HepG2 (cell line): ENCODE measurements at regions not wholly inside any gene's neighbourhood (a gene's known extent, or its start where the extent isn't known, plus 50 kb on each side); places are given as distances from the start of the nearest gene placed in this dataset.

Experiments used
- ATAC-seq: fragments of 200-7000 bp; cut with Tn5 transposase; 3 replicates; pipeline ENCODE4 v1.9.1; 2020; ENCODE audit warnings: mild to moderate bottlenecking, moderate library complexity
- BruUV-seq: library from RNA; stranded (reverse); fragments of 400-500 nt; replicated peaks from 2 replicates; lab custom pipeline; 2021; lab: Mats Ljungman, UMichigan
- CTCF ChIA-PET: fragments of 300-600 bp; formaldehyde crosslinking; extraction: SDS; loops from one replicate; lab custom pipeline; 2021; ENCODE audit warnings: low total read pairs, inconsistent platforms, low intra/inter-chr PET ratio; lab: Yijun Ruan, JAX
- POLR2A ChIA-PET: fragments of 350-600 bp; sonication (Branson Sonifier 250); formaldehyde crosslinking; loops from one replicate; lab custom pipeline; 2020; ENCODE audit warnings: antibody characterized with exemption, inconsistent platforms; lab: Yijun Ruan, JAX
- DNase-seq: peaks from one replicate; pipeline ENCODE4 v3.0.0-alpha.2; 2015; ENCODE audit warnings: low spot score
- FAIRE-seq: peaks from 3 replicates; lab custom pipeline; 2011; peaks lifted over from hg19 to GRCh38; lab: Jason Lieb, UNC
- H2AFZ ChIP-seq: one replicate; pipeline ENCODE4 v1.6.1; 2011; ENCODE audit warnings: low read length, inconsistent platforms
- H3K27ac ChIP-seq: fragments of 300-600 bp; 3 replicates; pipeline ENCODE4 v1.8.0; 2011; ENCODE audit warnings: mixed run types, mild to moderate bottlenecking, mixed read lengths, low read length, inconsistent platforms; ENCODE audit not compliant: insufficient read depth; ENCODE audit errors: extremely low read length
- H3K27me3 ChIP-seq, 2 experiments: fragments of 200-600 bp in 1 of 2; 2 replicates in 1 of 2; 3 replicates in 1 of 2; pipeline versions ENCODE4 v1.6.0 to v1.8.0; 2011; ENCODE audit warnings: low read length in 2 of 2, mild to moderate bottlenecking in 2 of 2, moderate library complexity in 2 of 2, inconsistent platforms in 1 of 2; ENCODE audit not compliant: insufficient read depth in 2 of 2, control insufficient read depth in 1 of 2
- H3K36me3 ChIP-seq, 2 experiments: fragments of 200-600 bp in 1 of 2; replicated peaks in 1 of 2; 2 replicates in 1 of 2; 3 replicates in 1 of 2; pipeline versions ENCODE4 v1.5.1 to v1.8.0; 2011; ENCODE audit warnings: low read length in 2 of 2, inconsistent platforms in 1 of 2; ENCODE audit not compliant: insufficient read depth in 2 of 2, control insufficient read depth in 1 of 2
- H3K4me1 ChIP-seq: 2 replicates; pipeline ENCODE4 v1.5.1; 2012; ENCODE audit warnings: low read length, inconsistent platforms; ENCODE audit not compliant: insufficient read depth
- H3K4me2 ChIP-seq: 2 replicates; pipeline ENCODE4 v1.6.0; 2011; ENCODE audit warnings: low read depth, low read length, inconsistent platforms
- H3K4me3 ChIP-seq, 3 experiments: fragments of 200-600 bp in 1 of 3; sonication (generic), shearing (Covaris generic) in 1 of 3; replicated peaks in 1 of 3; 2 replicates each; pipeline ENCODE4 v1.5.1; 2011 to 2016; ENCODE audit warnings: low read length in 3 of 3, inconsistent platforms in 2 of 3, low read depth in 2 of 3, mild to moderate bottlenecking in 2 of 3, control low read depth in 1 of 3, mixed read lengths in 1 of 3; ENCODE audit not compliant: insufficient read depth in 1 of 3
- H3K79me2 ChIP-seq: one replicate; pipeline ENCODE4 v1.6.1; 2011; ENCODE audit warnings: low read length, inconsistent platforms; ENCODE audit not compliant: insufficient read depth
- H3K9ac ChIP-seq: 2 replicates; pipeline ENCODE4 v1.6.0; 2011; ENCODE audit warnings: mild to moderate bottlenecking, low read depth, low read length, inconsistent platforms; ENCODE audit not compliant: insufficient read depth
- H3K9me3 ChIP-seq: 2 replicates; pipeline ENCODE4 v1.5.1; 2012; ENCODE audit warnings: mild to moderate bottlenecking, low read length
- H4K20me1 ChIP-seq: 2 replicates; pipeline ENCODE4 v1.6.0; 2011; ENCODE audit warnings: inconsistent platforms, mild to moderate bottlenecking, low read length, moderate library complexity; ENCODE audit not compliant: insufficient read depth
- PLRG1 ChIP-seq: fragments of 450-650 bp; conservative IDR thresholded peaks from 2 replicates; pipeline ENCODE4 v1.6.1; 2016
- U2AF1 ChIP-seq: fragments of 200-400 bp; formaldehyde crosslinking; optimal IDR thresholded peaks from 2 replicates; pipeline ENCODE3; 2017; ENCODE audit warnings: mild to moderate bottlenecking, low read depth, low read length
- WIZ ChIP-seq: sonication (generic); formaldehyde crosslinking; IDR thresholded peaks from 2 replicates; pipeline ENCODE4 v1.5.1; 2020; ENCODE audit warnings: mild to moderate bottlenecking, missing genetic modification reagents
- ZFP82 ChIP-seq: sonication (generic); formaldehyde crosslinking; IDR thresholded peaks from 2 replicates; pipeline ENCODE4 v1.5.1; 2020; ENCODE audit warnings: mild to moderate bottlenecking, missing genetic modification reagents, borderline replicate concordance
- ZMYM3 ChIP-seq: sonication (generic); formaldehyde crosslinking; IDR thresholded peaks from 2 replicates; pipeline ENCODE4 v1.5.1; 2020; ENCODE audit warnings: mild to moderate bottlenecking, missing genetic modification reagents
- WGBS: methylation state at CpG from one replicate; pipeline ENCODE4 v1.1.6; 2017; ENCODE audit warnings: low lambda C conversion rate; 5-methylcytosine and 5-hydroxymethylcytosine counted together
- in situ Hi-C: cut with HindIII; loops from 2 replicates; pipeline ENCODE4 v1.10.0; 2017; ENCODE audit warnings: low pct_unique_long_range_greater_than_20kb; ENCODE audit not compliant: extremely low pct_ligation_motif_present
- intact Hi-C: fragments of 100-400 bp; cut with micrococcal nuclease; formaldehyde crosslinking; loops from one replicate; pipeline ENCODE4 v1.10.0; 2022; ENCODE audit not compliant: unreplicated experiment
- TF ChIP-seq, protein P1 (sequence below): sonication (generic); formaldehyde crosslinking; IDR thresholded peaks from 2 replicates; pipeline ENCODE4 v1.4.0; 2020; ENCODE audit warnings: mild to moderate bottlenecking, missing genetic modification reagents
- TF ChIP-seq, protein P2 (sequence below): sonication (generic); formaldehyde crosslinking; IDR thresholded peaks from 2 replicates; pipeline ENCODE4 v1.8.1; 2023; ENCODE audit warnings: mild to moderate bottlenecking, inconsistent platforms, moderate library complexity, missing genetic modification reagents, borderline replicate concordance
- TF ChIP-seq, protein P3 (sequence below): sonication (generic); formaldehyde crosslinking; IDR thresholded peaks from 2 replicates; pipeline ENCODE4 v1.4.0; 2020; ENCODE audit warnings: mild to moderate bottlenecking, low read depth, missing genetic modification reagents

DNA sequence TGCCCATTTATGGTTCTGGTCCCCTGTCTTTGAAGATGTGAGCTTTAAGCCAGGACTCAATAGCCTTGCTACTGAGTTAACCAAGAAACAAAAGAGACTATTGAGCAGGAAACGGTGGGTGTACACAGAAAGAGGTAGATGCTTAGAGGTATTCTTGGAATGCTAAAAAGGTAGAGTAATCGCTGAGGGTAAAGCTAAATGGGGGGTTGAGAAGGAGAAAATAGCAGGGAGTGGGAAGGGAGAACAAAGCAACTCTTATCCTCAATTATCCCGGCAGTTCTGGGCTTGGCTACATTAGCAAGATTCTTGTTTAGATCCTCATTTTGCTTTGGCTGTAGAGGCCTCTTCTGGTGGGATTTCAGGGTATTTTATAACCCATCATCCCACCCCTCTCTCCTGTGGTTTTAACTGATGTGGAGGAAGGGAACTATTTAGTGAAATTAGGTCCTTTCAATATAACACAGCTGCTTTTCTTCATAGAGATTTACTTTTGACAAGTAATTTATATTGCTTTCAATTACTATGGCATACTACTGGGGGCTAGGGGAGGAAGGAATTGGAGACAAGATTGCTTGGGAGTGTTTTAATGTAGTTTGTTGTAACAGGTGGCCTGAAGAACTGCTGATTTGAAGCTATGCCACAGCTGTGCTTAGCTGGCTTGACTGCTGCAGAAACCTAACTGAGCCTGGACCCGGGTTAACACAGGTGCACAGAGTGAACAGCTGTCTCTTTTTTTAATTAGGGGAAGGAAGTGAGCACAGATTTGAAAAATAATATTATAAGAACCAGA, 234.3 kb upstream of the CCDC54 start:
- Histone ChIP-seq H3K79me2 (no peaks in the 10 kb centered on the region), H3K9ac (no peak overlapping the region), H3K27ac (no peak overlapping the region), H3K27me3 (no peaks in the 10 kb centered on the region), H3K9me3 (no peaks in the 10 kb centered on the region), H3K4me2 (no peak overlapping the region), H4K20me1 (no peaks in the 10 kb centered on the region), H2AFZ (no peak overlapping the region), H3K4me1 (no peaks in the 10 kb centered on the region), H3K4me3 (no peak overlapping the region), H3K36me3 (no peaks in the 10 kb centered on the region)
- no TSS peak for BruUV-seq
- ChIA-PET POLR2A (no interaction called here), CTCF (no interaction called here)
- no peak for TF ChIP-seq PLRG1
- no peak for TF ChIP-seq ZFP82 (CRISPR knock-in tag)
- TF ChIP-seq, protein P1, sequence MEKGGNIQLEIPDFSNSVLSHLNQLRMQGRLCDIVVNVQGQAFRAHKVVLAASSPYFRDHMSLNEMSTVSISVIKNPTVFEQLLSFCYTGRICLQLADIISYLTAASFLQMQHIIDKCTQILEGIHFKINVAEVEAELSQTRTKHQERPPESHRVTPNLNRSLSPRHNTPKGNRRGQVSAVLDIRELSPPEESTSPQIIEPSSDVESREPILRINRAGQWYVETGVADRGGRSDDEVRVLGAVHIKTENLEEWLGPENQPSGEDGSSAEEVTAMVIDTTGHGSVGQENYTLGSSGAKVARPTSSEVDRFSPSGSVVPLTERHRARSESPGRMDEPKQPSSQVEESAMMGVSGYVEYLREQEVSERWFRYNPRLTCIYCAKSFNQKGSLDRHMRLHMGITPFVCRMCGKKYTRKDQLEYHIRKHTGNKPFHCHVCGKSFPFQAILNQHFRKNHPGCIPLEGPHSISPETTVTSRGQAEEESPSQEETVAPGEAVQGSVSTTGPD (CRISPR knock-in tag): no peak
- no peak for TF ChIP-seq U2AF1
- no peak for DNase-seq
- intact Hi-C loops: no loop called here
- no peak for FAIRE-seq
- ATAC-seq: no peak
- in situ Hi-C loops: no loop called here
- 6% methylated on average over 4 of the region's 4 CpGs for WGBS

DNA sequence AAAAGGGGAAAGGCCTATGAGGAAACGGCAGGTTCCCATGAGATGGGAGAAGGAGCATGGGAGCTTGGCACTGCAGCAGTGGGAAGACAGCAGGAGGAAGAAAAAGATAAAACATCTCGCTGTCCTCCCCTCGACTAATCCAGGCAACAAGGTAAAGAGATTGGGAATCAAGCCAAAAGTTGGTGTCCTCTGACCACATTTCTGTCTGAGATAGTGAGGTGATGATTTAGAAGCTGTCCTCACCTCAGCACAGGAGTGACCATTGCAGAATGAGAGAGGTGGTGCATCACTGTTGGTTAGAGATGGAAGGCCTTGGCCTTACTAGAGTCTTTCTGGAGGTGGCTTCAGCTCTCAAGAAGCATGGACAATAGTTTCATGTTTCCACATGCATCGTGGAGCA, 226.6 kb upstream of the CCDC54 start:
- no TSS peak for BruUV-seq
- TF ChIP-seq, protein P2, sequence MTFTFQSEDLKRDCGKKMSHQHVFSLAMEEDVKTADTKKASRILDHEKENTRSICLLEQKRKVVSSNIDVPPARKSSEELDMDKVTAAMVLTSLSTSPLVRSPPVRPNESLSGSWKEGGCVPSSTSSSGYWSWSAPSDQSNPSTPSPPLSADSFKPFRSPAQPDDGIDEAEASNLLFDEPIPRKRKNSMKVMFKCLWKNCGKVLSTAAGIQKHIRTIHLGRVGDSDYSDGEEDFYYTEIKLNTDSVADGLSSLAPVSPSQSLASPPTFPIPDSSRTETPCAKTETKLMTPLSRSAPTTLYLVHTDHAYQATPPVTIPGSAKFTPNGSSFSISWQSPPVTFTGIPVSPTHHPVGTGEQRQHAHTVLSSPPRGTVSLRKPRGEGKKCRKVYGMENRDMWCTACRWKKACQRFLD: no peak
- no peak for TF ChIP-seq WIZ (CRISPR knock-in tag)
- no peak for TF ChIP-seq ZMYM3 (CRISPR knock-in tag)
- TF ChIP-seq, protein P3, sequence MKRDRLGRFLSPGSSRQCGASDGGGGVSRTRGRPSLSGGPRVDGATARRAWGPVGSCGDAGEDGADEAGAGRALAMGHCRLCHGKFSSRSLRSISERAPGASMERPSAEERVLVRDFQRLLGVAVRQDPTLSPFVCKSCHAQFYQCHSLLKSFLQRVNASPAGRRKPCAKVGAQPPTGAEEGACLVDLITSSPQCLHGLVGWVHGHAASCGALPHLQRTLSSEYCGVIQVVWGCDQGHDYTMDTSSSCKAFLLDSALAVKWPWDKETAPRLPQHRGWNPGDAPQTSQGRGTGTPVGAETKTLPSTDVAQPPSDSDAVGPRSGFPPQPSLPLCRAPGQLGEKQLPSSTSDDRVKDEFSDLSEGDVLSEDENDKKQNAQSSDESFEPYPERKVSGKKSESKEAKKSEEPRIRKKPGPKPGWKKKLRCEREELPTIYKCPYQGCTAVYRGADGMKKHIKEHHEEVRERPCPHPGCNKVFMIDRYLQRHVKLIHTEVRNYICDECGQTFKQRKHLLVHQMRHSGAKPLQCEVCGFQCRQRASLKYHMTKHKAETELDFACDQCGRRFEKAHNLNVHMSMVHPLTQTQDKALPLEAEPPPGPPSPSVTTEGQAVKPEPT (CRISPR knock-in tag): no peak
- H3K27ac ChIP-seq: no peak overlapping the region
- no peaks in the 10 kb centered on the region for H3K36me3 ChIP-seq
- DNase-seq (no peak), ATAC-seq (no peak), FAIRE-seq (no peak)
- no peaks in the 10 kb centered on the region for H3K9me3 ChIP-seq
- POLR2A ChIA-PET: no interaction called here
- in situ Hi-C loops (no loop called here), intact Hi-C loops (no loop called here)
- H3K79me2 ChIP-seq: no peaks in the 10 kb centered on the region
- no peaks in the 10 kb centered on the region for H3K4me1 ChIP-seq
- no peak overlapping the region for H3K9ac ChIP-seq
- WGBS: 0% methylated on average over 4 of the region's 4 CpGs
- no peaks in the 10 kb centered on the region for H4K20me1 ChIP-seq
- H3K4me2 ChIP-seq: no peak overlapping the region
- no peaks in the 10 kb centered on the region; a peak in 1 of 5 replicates for H3K27me3 ChIP-seq
- H3K4me3 ChIP-seq: no peak overlapping the region
- CTCF ChIA-PET: no interaction called here
- no peak overlapping the region for H2AFZ ChIP-seq
